ENCODE measurements at regions not wholly inside any gene's neighbourhood (a gene's known extent, or its start where the extent isn't known, plus 50 kb on each side); places are given as distances from the start of the nearest gene placed in this dataset.

- CTCF ChIA-PET (ENCODE audit: partially characterized antibody) = interaction anchor here (1.0 kb wide), 1 partner anchor 227 kb away, joined by 3 read pairs; no protein-coding TSS in a partner anchor
- Histone ChIP-seq H4K91ac (replicated peaks; ENCODE audit: insufficient read length, low read length) (no peak overlapping the region), H2BK20ac (ENCODE audit: low read length) (no peak overlapping the region), H2AK5ac (ENCODE audit: low read depth, low read length) (no peak overlapping the region), H2AFZ (ENCODE audit: low read length) (no peak overlapping the region), H4K20me1 (replicated peaks in 1 of 2; ENCODE audit: control insufficient read depth in 1 of 2, insufficient read depth in 2 of 2, low read length in 2 of 2) (no peaks in the 10 kb centered on the region), H2BK120ac (replicated peaks; ENCODE audit: low read depth, low read length) (no peak overlapping the region), H2BK15ac (ENCODE audit: low read length) (no peak overlapping the region), H3K79me2 (ENCODE audit: control insufficient read depth in 1 of 2, insufficient read depth in 2 of 2, low read length in 2 of 2) (no peaks in the 10 kb centered on the region), H2BK5ac (ENCODE audit: low read depth, low read length) (no peak overlapping the region), H3K4me3 (ENCODE audit: extremely low read depth in 1 of 4, insufficient read depth in 2 of 4, low read depth in 3 of 4, low read length in 4 of 4) (no peak overlapping the region), H3K4ac (replicated peaks; ENCODE audit: insufficient read length, low read depth, low read length) (no peak overlapping the region), H3K23me2 (ENCODE audit: low read depth, low read length) (no peaks in the 10 kb centered on the region), H3K36me3 (ENCODE audit: control insufficient read depth in 2 of 4, insufficient read depth in 4 of 4, low read length in 3 of 4) (no peaks in the 10 kb centered on the region), H3K23ac (ENCODE audit: insufficient read length) (no peak overlapping the region), H3K56ac (replicated peaks; ENCODE audit: insufficient read length, low read depth, low read length) (no peak overlapping the region), H4K8ac (ENCODE audit: extremely low read depth, insufficient read depth, low read length) (no peak overlapping the region), H3K27me3 (replicated peaks in 1 of 4; ENCODE audit: control insufficient read depth in 3 of 4, extremely low read depth in 1 of 4, insufficient read depth in 3 of 4, low read length in 3 of 4) (peaks cover 0 to 23% (median 13%) of the 10 kb centered on the region in 4 experiments; a peak in 6 of 7 replicates), H3K9ac (replicated peaks in 1 of 4; ENCODE audit: extremely low read depth in 1 of 4, low read depth in 3 of 4, low read length in 3 of 4) (no peak overlapping the region), H3K18ac (ENCODE audit: extremely low read depth, low read length) (no peak overlapping the region), H2BK12ac (ENCODE audit: low read depth, low read length) (no peak overlapping the region), H3K4me1 (replicated peaks in 1 of 4; ENCODE audit: control insufficient read depth in 3 of 4, insufficient read depth in 4 of 4, low read length in 3 of 4) (peaks cover 0 to 4% (median 3%) of the 10 kb centered on the region in 4 experiments; a peak in 4 of 7 replicates), H3K79me1 (ENCODE audit: low read depth, low read length) (no peaks in the 10 kb centered on the region), H4K5ac (ENCODE audit: insufficient read length, low read depth, low read length) (no peak overlapping the region), H3K9me3 (ENCODE audit: insufficient read depth in 2 of 2, low read depth in 1 of 2, low read length in 1 of 2) (no peaks in the 10 kb centered on the region), H3K14ac (ENCODE audit: insufficient read length) (no peak overlapping the region), H3K4me2 (ENCODE audit: insufficient read depth in 1 of 2, low read depth in 2 of 2, low read length in 2 of 2) (no peak overlapping the region), H3K27ac (ENCODE audit: low read depth, low read length) (no peak overlapping the region)
- 88% methylated on average over 3 of the region's 3 CpGs; no CpG with 5 or more reads in 1 of the 2 experiments for WGBS, 2 experiments (ENCODE audit: extremely low coverage in 1 of 2, insufficient coverage in 1 of 2, insufficient read length in 1 of 2, insufficient replicate concordance in 2 of 2, low coverage in 1 of 2, low lambda C conversion rate in 2 of 2, missing lambda C conversion rate in 1 of 2)
- FAIRE-seq (no peak), DNase-seq (ENCODE audit: low read depth in 1 of 2, low spot score in 2 of 2) (no peak)
- POLR2A ChIA-PET (ENCODE audit: partially characterized antibody) = no interaction called here
- TF ChIP-seq KDM1A (IDR thresholded peaks at IDR 0.05; ENCODE audit: borderline replicate concordance, low read length) = no peak
- TF ChIP-seq TAF1 (IDR thresholded peaks at IDR 0.05; ENCODE audit: low read depth, low read length) = no peak
- no peak for TF ChIP-seq CEBPB (IDR thresholded peaks at IDR 0.05; ENCODE audit: low read depth, low read length)
- no peak for TF ChIP-seq NANOG (IDR thresholded peaks at IDR 0.05; ENCODE audit: insufficient read depth, low read depth, low read length, poor library complexity, severe bottlenecking)
- no peak for TF ChIP-seq POLR2A (IDR thresholded peaks at IDR 0.05; ENCODE audit: control extremely low read depth in 1 of 2, low read depth in 2 of 2, low read length in 2 of 2)
- no peak for TF ChIP-seq EP300 (IDR thresholded peaks at IDR 0.05; ENCODE audit: borderline replicate concordance in 1 of 2, low read depth in 2 of 2, low read length in 2 of 2)
- no peak for TF ChIP-seq SAP30 (IDR thresholded peaks at IDR 0.05; ENCODE audit: insufficient read depth, insufficient replicate concordance, low read length)
- TF ChIP-seq BACH1 (IDR thresholded peaks at IDR 0.05; ENCODE audit: low read length) = no peak
- TF ChIP-seq SP4 (IDR thresholded peaks at IDR 0.05; ENCODE audit: low read length) = no peak
- TF ChIP-seq PHF8 (conservative IDR thresholded peaks at IDR 0.05; ENCODE audit: low read depth, low read length) = no peak
- TF ChIP-seq, protein P1, sequence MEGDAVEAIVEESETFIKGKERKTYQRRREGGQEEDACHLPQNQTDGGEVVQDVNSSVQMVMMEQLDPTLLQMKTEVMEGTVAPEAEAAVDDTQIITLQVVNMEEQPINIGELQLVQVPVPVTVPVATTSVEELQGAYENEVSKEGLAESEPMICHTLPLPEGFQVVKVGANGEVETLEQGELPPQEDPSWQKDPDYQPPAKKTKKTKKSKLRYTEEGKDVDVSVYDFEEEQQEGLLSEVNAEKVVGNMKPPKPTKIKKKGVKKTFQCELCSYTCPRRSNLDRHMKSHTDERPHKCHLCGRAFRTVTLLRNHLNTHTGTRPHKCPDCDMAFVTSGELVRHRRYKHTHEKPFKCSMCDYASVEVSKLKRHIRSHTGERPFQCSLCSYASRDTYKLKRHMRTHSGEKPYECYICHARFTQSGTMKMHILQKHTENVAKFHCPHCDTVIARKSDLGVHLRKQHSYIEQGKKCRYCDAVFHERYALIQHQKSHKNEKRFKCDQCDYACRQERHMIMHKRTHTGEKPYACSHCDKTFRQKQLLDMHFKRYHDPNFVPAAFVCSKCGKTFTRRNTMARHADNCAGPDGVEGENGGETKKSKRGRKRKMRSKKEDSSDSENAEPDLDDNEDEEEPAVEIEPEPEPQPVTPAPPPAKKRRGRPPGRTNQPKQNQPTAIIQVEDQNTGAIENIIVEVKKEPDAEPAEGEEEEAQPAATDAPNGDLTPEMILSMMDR (IDR thresholded peaks at IDR 0.05; ENCODE audit: control extremely low read depth in 1 of 3, insufficient read depth in 1 of 3, low read depth in 1 of 3, low read length in 3 of 3) = no peak
- no peak for TF ChIP-seq EGR1 (IDR thresholded peaks at IDR 0.05; ENCODE audit: borderline replicate concordance, low read depth, low read length)
- no peak for TF ChIP-seq CHD1 (IDR thresholded peaks at IDR 0.05; ENCODE audit: low read depth, low read length)
- TF ChIP-seq CREB1 (IDR thresholded peaks at IDR 0.05) = no peak
These were observed 166.7 kb upstream of the GLI2 start for GRCh38 chr2:120568975-120569268.
